Upper lobe of left lung (tissue), 4 donors: ENCODE measurements at regions not wholly inside any gene's neighbourhood (a gene's known extent, or its start where the extent isn't known, plus 50 kb on each side); places are given as distances from the start of the nearest gene placed in this dataset.

Experiments used
- POLR2A ChIP-seq, 4 donors: fragments of 450-650 bp; IDR thresholded peaks; one replicate each; pipeline ENCODE4 v1.5.1; 2016 to 2017; ENCODE audit warnings: antibody characterized with exemption in 4 of 4, mild to moderate bottlenecking in 2 of 4
- TF ChIP-seq, protein P1 (sequence below), 6 experiments: fragments of 450-650 bp in 4 of 6; fragments of 200-600 bp in 2 of 6; sonication (generic) in 2 of 6; IDR thresholded peaks; one replicate each; pipeline ENCODE4 v1.5.1; 2016 to 2019; ENCODE audit warnings: antibody characterized with exemption in 6 of 6

DNA sequence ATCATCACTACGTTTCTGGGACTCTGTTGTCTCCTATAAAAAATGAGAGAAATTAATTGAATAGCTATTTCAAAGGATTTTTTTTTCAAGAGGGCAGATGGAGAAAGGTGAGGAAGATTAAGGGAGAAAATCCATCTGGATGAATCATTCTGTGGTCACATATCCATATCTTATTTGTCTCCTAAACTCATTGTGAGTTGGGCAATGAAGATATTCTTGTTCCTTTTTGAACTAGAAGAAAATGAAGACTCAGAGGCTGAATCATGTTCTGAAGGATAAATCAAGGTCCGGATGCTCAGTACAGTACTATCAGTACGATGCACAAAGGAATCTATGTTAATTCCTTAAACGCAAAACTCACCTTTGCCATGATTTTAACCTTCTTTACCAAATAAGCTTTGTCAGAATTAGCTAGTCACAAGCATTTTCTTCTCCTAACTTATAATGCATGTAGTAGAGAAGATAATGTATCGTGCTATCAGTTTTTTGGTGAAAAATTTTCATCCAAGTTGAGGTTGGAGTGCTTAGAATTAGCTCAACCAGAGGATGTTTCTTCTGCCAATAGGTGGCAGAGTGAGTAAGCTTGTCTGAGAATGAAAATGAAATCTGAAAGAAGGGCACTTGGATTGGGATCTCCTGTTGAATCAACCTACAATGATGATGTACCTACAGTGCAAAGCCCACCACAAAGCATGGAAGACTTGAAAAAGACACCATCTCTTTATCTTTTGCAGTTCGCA lies 446.9 kb downstream of the KIF20B start:
- no peak for TF ChIP-seq POLR2A (IDR thresholded peaks at IDR 0.05)
- TF ChIP-seq, protein P1, sequence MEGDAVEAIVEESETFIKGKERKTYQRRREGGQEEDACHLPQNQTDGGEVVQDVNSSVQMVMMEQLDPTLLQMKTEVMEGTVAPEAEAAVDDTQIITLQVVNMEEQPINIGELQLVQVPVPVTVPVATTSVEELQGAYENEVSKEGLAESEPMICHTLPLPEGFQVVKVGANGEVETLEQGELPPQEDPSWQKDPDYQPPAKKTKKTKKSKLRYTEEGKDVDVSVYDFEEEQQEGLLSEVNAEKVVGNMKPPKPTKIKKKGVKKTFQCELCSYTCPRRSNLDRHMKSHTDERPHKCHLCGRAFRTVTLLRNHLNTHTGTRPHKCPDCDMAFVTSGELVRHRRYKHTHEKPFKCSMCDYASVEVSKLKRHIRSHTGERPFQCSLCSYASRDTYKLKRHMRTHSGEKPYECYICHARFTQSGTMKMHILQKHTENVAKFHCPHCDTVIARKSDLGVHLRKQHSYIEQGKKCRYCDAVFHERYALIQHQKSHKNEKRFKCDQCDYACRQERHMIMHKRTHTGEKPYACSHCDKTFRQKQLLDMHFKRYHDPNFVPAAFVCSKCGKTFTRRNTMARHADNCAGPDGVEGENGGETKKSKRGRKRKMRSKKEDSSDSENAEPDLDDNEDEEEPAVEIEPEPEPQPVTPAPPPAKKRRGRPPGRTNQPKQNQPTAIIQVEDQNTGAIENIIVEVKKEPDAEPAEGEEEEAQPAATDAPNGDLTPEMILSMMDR (IDR thresholded peaks at IDR 0.05): peak in 2 of 6 experiments; percentile 18 to 21
